Posterior vena cava (tissue), 2 donors: ENCODE measurements at regions not wholly inside any gene's neighbourhood (a gene's known extent, or its start where the extent isn't known, plus 50 kb on each side); places are given as distances from the start of the nearest gene placed in this dataset.

Experiments
- DNase-seq: peaks from one replicate; pipeline ENCODE4 v3.0.0-alpha.2; 2020; ENCODE audit warnings: low spot score
- intact Hi-C, 2 donors: fragments of 100-400 bp; cut with DNase I; formaldehyde crosslinking; loops; one replicate each; pipeline versions ENCODE4 v1.14.1 to v1.14.2; 2022 to 2023
- donor health status: DM: yes; HTN: yes; CAD: no.
- donor health status: DM: yes; HTN: yes; CAD: no.

- no peak for DNase-seq
- intact Hi-C loops, result no loop called here
Observed at GRCh38 chr2:19300961-19301360, 57.5 kb downstream of the OSR1 start.

DNA sequence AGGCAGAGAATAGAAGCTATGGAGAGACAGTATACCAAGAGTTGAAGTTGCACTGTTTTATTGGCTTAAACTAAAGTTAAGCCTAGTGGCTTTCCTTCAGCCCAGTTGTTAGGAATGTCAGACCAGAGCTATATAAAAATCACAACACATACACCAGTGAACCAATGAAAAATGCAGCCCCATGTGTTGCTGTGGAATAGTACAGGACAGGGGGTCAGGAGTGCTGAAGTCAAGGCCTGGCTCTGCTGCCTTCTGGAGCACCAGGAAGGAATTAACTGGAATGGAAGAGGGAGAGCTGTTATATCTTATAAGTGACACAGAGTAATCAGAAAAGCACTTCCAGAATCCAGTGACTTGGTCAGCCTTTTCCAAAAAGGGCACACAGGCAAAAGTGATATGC lies 58.9 kb downstream of the OSR1 start:
- intact Hi-C loops, result no loop called here
- DNase-seq, result no peak

GRCh38 chr2:19299032-19299431 lies 59.4 kb downstream of the OSR1 start:
- no peak for DNase-seq
- intact Hi-C loops, result no loop called here

GRCh38 chr2:19297716-19298115 lies 60.7 kb downstream of the OSR1 start:
- no peak for DNase-seq
- intact Hi-C loops, result no loop called here

DNA sequence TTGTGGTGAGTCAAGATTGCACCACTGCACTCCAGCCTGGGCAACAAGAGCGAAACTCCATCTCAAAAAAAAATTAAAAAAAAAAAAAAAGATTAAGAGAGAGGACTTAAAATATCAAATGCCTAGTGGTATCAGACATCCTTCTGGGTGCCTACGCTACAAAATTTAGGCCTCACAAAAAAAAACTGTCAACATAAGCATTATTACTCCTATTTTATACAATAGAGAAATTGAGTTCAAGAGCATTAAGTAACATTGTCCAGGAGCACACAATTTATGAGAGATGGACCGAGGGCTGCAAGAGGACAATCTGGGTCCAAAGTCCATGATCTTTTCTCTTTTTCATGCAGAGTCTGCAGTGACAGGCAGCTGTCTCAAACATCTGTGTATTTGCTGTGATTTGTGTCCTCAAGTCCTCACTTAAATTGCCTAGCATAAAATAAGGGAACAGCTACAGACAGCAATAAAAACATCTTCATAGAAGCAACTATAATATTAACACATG lies 62.4 kb downstream of the OSR1 start:
- no peak for DNase-seq
- intact Hi-C loops, result no loop called here

- intact Hi-C loops, result no loop called here
Observed at GRCh38 chr2:19292007-19292406, 66.4 kb downstream of the OSR1 start.

GRCh38 chr2:19288291-19288690 lies 70.1 kb downstream of the OSR1 start:
- intact Hi-C loops, result no loop called here

More at GRCh38 chr2:19292007-19292406, 66.4 kb downstream of the OSR1 start:
- DNase-seq, result no peak

DNA sequence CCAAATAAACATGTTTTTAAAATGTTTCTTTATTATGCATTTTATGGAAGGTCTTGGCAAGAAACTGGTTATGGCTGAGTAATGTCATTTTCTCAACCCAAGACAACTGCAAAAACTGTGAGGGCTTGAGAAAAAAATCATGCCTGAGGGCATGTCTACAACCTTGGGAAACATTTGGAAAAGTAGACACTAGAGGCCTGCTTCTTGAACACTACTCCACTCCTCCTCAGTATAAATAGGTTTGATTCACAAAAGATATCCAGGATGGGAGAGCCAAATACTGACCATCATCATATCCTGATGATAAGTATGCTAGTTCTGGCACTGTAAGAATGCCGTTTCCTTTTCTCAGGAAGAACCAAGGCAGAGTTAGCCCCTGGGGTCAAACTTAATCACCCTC lies 71.1 kb downstream of the OSR1 start:
- DNase-seq, result no peak
- intact Hi-C loops, result no loop called here

More at GRCh38 chr2:19288291-19288690, 70.1 kb downstream of the OSR1 start:
- no peak for DNase-seq

DNA sequence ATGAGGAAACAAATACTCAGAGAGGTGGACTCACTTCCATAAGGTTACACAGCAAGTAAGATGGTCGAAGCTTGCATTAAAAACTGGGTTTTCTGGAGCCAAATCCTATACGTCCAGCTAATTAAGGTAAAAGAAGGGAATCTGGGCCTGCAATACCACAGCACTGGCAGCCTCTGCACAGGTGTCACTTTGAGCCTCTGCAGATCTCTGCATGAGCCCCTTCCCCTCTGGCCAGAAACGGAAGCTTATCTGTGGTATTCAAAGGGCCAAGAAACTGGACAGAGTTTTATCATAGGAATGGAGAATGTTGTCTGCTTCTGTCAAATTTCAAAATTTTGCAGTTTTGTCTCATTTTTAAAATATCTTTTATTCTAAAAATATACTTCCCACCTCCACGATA lies 76.1 kb downstream of the OSR1 start:
- no peak for DNase-seq
- intact Hi-C loops, result no loop called here

DNA sequence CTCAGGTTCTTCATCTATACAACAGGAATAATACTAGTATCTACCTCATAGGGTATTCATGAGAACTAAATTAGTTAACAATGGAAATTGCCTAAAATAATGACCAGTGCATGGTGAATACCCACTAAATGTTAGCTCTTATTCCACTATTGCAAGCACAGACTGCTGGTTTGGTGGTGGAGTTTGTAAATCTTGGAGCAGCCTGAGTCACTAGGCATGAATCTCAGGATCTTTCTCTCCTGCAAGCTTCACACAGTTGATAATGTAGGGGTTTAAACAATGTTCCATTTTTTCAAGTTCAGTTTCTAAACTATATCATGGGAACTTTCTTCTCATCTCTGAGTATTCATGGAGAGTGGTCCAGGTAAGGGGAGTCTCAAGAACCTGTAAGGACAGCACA lies 84.0 kb downstream of the OSR1 start:
- DNase-seq, result no peak
- intact Hi-C loops, result no loop called here

GRCh38 chr2:19272941-19273470 lies 85.4 kb downstream of the OSR1 start:
- DNase-seq, result no peak
- intact Hi-C loops, result no loop called here

DNA sequence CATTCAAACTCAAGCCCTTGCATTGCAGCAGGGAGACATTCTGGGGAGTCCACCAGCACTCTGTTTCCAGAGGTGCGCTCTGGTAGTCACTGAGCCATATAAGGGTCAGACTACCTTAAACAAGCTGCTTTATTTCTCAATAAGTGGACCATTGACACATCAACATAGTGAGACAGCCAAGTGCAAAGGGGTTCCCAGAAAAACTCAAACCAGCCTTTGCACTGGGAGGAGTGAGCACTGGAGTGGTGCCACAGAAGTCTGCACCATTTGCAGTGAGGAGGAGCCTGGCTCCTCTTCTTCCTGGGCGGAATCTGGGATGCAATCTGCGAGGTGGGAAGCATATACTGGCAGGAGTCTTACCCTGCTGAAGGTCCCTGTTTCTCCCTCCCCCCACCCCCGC lies 86.4 kb downstream of the OSR1 start:
- DNase-seq, result no peak
- intact Hi-C loops, result no loop called here

DNA sequence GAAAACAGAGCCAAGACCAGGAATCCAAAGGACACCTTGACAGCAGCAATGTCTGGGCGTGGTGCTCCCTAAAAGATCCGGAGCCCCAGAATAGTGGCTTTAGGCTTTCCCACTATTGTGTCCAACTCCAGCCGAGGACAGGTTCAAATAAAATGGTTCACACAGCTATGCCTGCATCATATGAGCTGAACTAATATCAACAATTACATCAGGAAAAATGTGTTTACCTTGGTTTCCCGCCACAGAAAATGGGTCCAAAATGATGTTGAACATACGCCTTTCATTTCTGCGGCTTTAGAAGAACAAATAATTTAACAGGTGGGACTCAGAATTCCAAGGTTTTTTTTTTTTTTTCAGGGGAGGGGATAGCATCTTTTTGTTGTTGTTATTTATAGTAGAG lies 93.6 kb downstream of the OSR1 start:
- intact Hi-C loops, result no loop called here
- DNase-seq, result no peak

GRCh38 chr2:19262150-19262549 lies 96.3 kb downstream of the OSR1 start:
- intact Hi-C loops, result no loop called here
- DNase-seq, result no peak

DNA sequence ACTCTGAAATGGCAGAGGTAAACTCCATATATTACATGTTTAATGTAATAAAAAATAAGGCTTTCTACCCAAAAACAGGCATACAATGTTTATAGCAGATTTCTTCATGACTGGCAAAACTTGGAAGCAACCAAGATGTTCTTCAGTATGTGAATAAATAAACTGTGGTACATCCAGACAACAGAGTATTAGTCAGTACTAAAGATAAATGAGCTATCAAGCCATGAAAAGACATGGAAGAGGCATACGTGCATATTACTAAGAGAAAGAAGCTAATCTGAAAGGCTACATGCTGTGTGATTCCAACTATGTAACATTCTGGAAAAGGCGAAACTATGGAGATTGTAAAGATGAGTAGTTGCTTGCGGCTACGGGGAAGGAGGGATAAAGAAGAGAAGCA lies 97.4 kb downstream of the OSR1 start:
- DNase-seq, result no peak
- intact Hi-C loops, result no loop called here

DNA sequence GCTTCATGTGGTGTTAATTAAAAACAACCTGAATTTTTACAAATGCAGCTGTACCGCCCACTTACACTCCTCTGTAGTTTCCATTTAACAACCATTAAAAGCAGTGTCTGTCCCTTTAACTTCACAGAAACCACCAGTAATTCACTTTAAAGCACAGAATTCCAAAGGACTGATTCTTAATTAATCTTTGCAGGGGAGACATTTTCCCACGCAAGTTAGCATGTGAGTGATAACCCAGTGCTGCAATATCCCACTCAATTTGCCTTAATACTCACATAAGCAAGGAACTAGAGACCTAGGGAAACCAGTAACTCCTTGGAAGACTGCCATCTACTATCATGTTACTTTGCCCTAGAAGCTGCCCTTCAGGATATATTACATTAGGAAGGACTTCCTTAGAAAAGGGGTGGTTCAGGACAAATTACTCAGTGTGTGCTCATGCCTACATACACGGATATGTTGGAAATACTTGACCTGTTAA lies 102.3 kb downstream of the OSR1 start:
- intact Hi-C loops, result no loop called here
- no peak for DNase-seq

DNA sequence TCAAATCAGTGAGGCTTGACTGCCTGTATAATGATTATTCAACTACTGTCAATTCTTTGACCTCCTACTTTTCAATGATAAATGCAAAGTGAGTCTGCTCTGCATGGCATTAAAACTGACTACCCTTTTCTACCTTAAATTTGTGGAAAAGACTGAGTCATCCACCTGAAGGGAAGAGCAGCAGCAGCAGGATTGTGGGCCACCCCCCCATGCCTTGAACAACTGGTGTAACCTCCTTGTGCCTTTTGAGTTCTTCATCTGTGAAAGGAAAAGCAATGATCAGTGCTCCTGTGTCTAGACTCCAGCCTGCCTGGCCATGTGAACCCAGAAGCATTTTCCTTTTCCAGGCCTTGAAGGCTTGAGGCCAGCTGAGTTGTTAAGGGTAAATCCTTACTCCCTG lies 102.9 kb downstream of the OSR1 start:
- DNase-seq, result no peak

GRCh38 chr2:19251554-19251953 lies 106.9 kb downstream of the OSR1 start:
- DNase-seq, result no peak
- intact Hi-C loops, result no loop called here

More for the DNA sequence above, 102.9 kb downstream of the OSR1 start:
- intact Hi-C loops, result no loop called here

DNA sequence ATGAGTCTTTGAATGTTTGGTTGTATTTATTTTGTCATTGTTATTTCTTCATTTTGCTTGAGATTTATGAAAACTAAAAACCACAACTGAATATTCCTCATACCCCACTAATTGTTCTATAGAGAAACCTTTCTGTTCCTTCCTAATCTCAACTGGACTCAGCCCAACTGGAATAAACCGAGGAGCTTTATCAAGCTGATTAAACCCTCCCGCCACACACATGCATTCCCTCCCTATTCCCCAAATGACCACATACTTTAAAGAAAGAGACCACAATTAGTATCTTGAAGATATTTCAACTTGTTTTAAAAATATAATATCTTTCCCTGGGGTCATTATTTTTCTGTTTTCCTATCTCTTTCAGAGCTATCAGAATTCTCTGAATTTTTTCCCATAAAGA lies 107.5 kb downstream of the OSR1 start:
- intact Hi-C loops, result no loop called here
- no peak for DNase-seq

DNA sequence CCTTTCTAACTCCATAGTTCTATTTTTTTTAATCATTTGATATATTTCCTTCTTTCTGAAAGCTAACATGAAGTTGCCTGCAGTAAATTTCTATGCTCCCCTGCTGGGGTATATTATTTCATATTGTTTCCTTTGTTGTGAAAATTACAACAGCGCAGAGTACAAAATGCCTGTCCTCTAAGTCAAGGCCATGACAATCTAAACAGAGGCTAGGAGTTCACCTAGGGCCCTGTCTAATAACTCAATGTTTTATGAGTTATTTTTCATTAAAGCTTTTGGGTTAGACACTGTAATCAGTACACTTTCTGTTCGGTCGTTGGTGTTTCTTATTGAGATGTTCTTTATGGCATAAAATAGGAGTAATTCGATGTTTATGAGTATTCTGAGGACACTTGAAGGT lies 111.2 kb downstream of the OSR1 start:
- DNase-seq, result no peak
- intact Hi-C loops, result no loop called here

GRCh38 chr2:19246496-19246895 lies 111.9 kb downstream of the OSR1 start:
- intact Hi-C loops, result no loop called here
- no peak for DNase-seq
